Endothelial cell of umbilical vein (primary cell): ENCODE measurements at regions not wholly inside any gene's neighbourhood (a gene's known extent, or its start where the extent isn't known, plus 50 kb on each side); places are given as distances from the start of the nearest gene placed in this dataset.

Source experiments
- BruUV-seq: library from RNA; stranded (reverse); fragments of 400-500 nt; replicated peaks from 2 replicates; lab custom pipeline; 2021; lab: Mats Ljungman, UMichigan
- CTCF ChIA-PET: fragments of 300-600, 350-600 bp; sonication (Branson Sonifier 250); formaldehyde crosslinking; loops from one replicate; lab custom pipeline; 2021; ENCODE audit warnings: antibody characterized with exemption, inconsistent platforms; lab: Charles Lee
- POLR2A ChIA-PET: fragments of 300-600, 350-600 bp; sonication (Branson Sonifier 250); formaldehyde crosslinking; loops from one replicate; lab custom pipeline; 2021; ENCODE audit warnings: antibody characterized with exemption, inconsistent platforms; lab: Charles Lee
- DNase-seq: peaks from one replicate; pipeline ENCODE4 v3.0.0-alpha.2; 2011; ENCODE audit warnings: low read depth, low spot score
- FAIRE-seq: peaks from 2 replicates; lab custom pipeline; 2011; peaks lifted over from hg19 to GRCh38; lab: Jason Lieb, UNC
- H2AFZ ChIP-seq: 2 replicates; pipeline ENCODE4 v1.6.0; 2012; ENCODE audit warnings: low read depth, low read length, control low read depth, inconsistent platforms
- H3K27ac ChIP-seq: 2 replicates; pipeline ENCODE4 v1.5.1; 2011; ENCODE audit warnings: low read depth, mild to moderate bottlenecking, control low read depth, low read length, moderate library complexity; ENCODE audit not compliant: insufficient read depth
- H3K27me3 ChIP-seq, 2 experiments: 2 replicates each; pipeline versions ENCODE4 v1.6.0 to v1.6.1; 2011; ENCODE audit warnings: low read length in 2 of 2, mixed read lengths in 1 of 2; ENCODE audit not compliant: control insufficient read depth in 2 of 2, insufficient read depth in 2 of 2
- H3K36me3 ChIP-seq, 2 experiments: 2 replicates in 1 of 2; 3 replicates in 1 of 2; pipeline ENCODE4 v1.5.1; 2011; ENCODE audit warnings: low read length in 2 of 2, mild to moderate bottlenecking in 1 of 2, moderate library complexity in 1 of 2; ENCODE audit not compliant: control insufficient read depth in 2 of 2, insufficient read depth in 2 of 2; ENCODE audit errors: extremely low read depth in 1 of 2
- H3K4me1 ChIP-seq: 3 replicates; pipeline ENCODE4 v1.5.1; 2011; ENCODE audit warnings: mild to moderate bottlenecking, low read length; ENCODE audit not compliant: control insufficient read depth, insufficient read depth; ENCODE audit errors: extremely low read depth
- H3K4me2 ChIP-seq: 2 replicates; pipeline ENCODE4 v1.6.1; 2011; ENCODE audit warnings: low read length, control low read depth, mixed read lengths; ENCODE audit not compliant: insufficient read depth
- H3K4me3 ChIP-seq, 3 experiments: fragments of 200-600 bp in 1 of 3; sonication (generic), shearing (Covaris generic) in 1 of 3; replicated peaks in 1 of 3; 2 replicates each; pipeline ENCODE4 v1.5.1; 2011 to 2016; ENCODE audit warnings: control low read depth in 3 of 3, low read length in 3 of 3, mild to moderate bottlenecking in 2 of 3, inconsistent platforms in 1 of 3, low read depth in 1 of 3, moderate library complexity in 1 of 3; ENCODE audit not compliant: insufficient read depth in 1 of 3
- H3K79me2 ChIP-seq: 2 replicates; pipeline ENCODE4 v1.6.0; 2012; ENCODE audit warnings: low read length, inconsistent platforms; ENCODE audit not compliant: control insufficient read depth, insufficient read depth
- H3K9ac ChIP-seq: replicated peaks from 2 replicates; pipeline ENCODE3; 2011; ENCODE audit warnings: low read length, control low read depth; ENCODE audit not compliant: insufficient read depth; ENCODE audit errors: extremely low read depth
- H3K9me1 ChIP-seq: replicated peaks from 3 replicates; pipeline ENCODE4 v1.6.0; 2011; ENCODE audit warnings: mild to moderate bottlenecking, low read length; ENCODE audit not compliant: control insufficient read depth, insufficient read depth; ENCODE audit errors: extremely low read depth
- H3K9me3 ChIP-seq: replicated peaks from 2 replicates; pipeline ENCODE4 v1.5.1; 2012; ENCODE audit warnings: low read length, inconsistent platforms; ENCODE audit not compliant: control insufficient read depth, insufficient read depth
- H4K20me1 ChIP-seq: replicated peaks from 2 replicates; pipeline ENCODE3; 2011; ENCODE audit warnings: mild to moderate bottlenecking, low read length; ENCODE audit not compliant: control insufficient read depth, insufficient read depth; ENCODE audit errors: extremely low read depth
- CTCF ChIP-seq, 2 donors: IDR thresholded peaks; 1 replicate in 1 of 2; 2 replicates in 1 of 2; pipeline ENCODE4 v1.5.1; 2011; ENCODE audit warnings: low read length in 2 of 2, mild to moderate bottlenecking in 2 of 2, moderate library complexity in 2 of 2, control low read depth in 1 of 2, inconsistent platforms in 1 of 2, low read depth in 1 of 2; ENCODE audit not compliant: insufficient read depth in 1 of 2; ENCODE audit errors: extremely low read depth in 1 of 2
- EZH2 ChIP-seq: IDR thresholded peaks from 2 replicates; pipeline ENCODE4 v1.6.1; 2012; ENCODE audit warnings: borderline replicate concordance, low read depth, mild to moderate bottlenecking, moderate library complexity, low read length, inconsistent platforms; ENCODE audit not compliant: severe bottlenecking
- FOS ChIP-seq: IDR thresholded peaks from 2 replicates; pipeline ENCODE4 v1.6.1; 2011; ENCODE audit warnings: mild to moderate bottlenecking, low read length, moderate library complexity, borderline replicate concordance; ENCODE audit not compliant: insufficient read depth
- GATA2 ChIP-seq: IDR thresholded peaks from 2 replicates; pipeline ENCODE4 v1.7.0; 2011; ENCODE audit warnings: low read depth, mild to moderate bottlenecking, moderate library complexity, mixed read lengths, low read length; ENCODE audit not compliant: insufficient read length, insufficient read depth
- JUN ChIP-seq: IDR thresholded peaks from 2 replicates; pipeline ENCODE4 v1.6.1; 2011; ENCODE audit warnings: borderline replicate concordance, low read depth; ENCODE audit not compliant: insufficient read length, insufficient read depth
- MYC ChIP-seq: IDR thresholded peaks from one replicate; pipeline ENCODE4 v1.6.1; 2011; ENCODE audit warnings: mild to moderate bottlenecking, low read depth, low read length
- POLR2A ChIP-seq: IDR thresholded peaks from 2 replicates; pipeline ENCODE4 v1.6.1; 2012; ENCODE audit warnings: low read depth, mild to moderate bottlenecking, control low read depth, low read length
- POLR2AphosphoS5 ChIP-seq: IDR thresholded peaks from 2 replicates; pipeline ENCODE4 v1.6.1; 2012; ENCODE audit warnings: low read depth, mild to moderate bottlenecking, control low read depth, low read length, moderate library complexity; ENCODE audit not compliant: insufficient read depth
- dilution Hi-C: fragments of 300-500 bp; cut with MboI; formaldehyde crosslinking; loops from one replicate; pipeline ENCODE4 v1.15.0; 2019; ENCODE audit warnings: low sequenced_read_pairs; ENCODE audit not compliant: extremely low pct_ligation_motif_present
- intact Hi-C: fragments of 100-400 bp; cut with micrococcal nuclease; formaldehyde crosslinking; loops from one replicate; pipeline ENCODE4 v1.10.0; 2022
- TF ChIP-seq, protein P1 (sequence below): IDR thresholded peaks from 2 replicates; pipeline ENCODE4 v1.6.1; 2011; ENCODE audit not compliant: insufficient read depth, insufficient read length

GRCh38 chr3:17844236-17844635 lies 101.8 kb upstream of the TBC1D5 start:
- dilution Hi-C loops, result loop anchor here (25.0 kb wide), 1 partner anchor 407 kb away; no protein-coding TSS in a partner anchor

More at GRCh38 chr3:17844236-17844635, 101.8 kb upstream of the TBC1D5 start:
- H2AFZ ChIP-seq, result no peak overlapping the region
- no peak overlapping the region for H3K4me3 ChIP-seq
- H3K27me3 ChIP-seq, result no peaks in the 10 kb centered on the region
- FAIRE-seq (no peak), DNase-seq (no peak)
- POLR2A ChIA-PET, result no interaction called here
- intact Hi-C loops, result no loop called here
- H4K20me1 ChIP-seq, result no peaks in the 10 kb centered on the region
- no peaks in the 10 kb centered on the region for H3K36me3 ChIP-seq
- no peaks in the 10 kb centered on the region for H3K9me3 ChIP-seq
- TF ChIP-seq, protein P1, sequence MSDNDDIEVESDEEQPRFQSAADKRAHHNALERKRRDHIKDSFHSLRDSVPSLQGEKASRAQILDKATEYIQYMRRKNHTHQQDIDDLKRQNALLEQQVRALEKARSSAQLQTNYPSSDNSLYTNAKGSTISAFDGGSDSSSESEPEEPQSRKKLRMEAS, result no peak
- TF ChIP-seq GATA2, result no peak
- TF ChIP-seq JUN, result no peak
- no peak for TF ChIP-seq CTCF (IDR thresholded peaks at IDR 0.05; ENCODE audit: extremely low read depth in 1 of 2, insufficient read depth in 1 of 2, low read depth in 1 of 2, low read length in 2 of 2)
- TF ChIP-seq POLR2AphosphoS5, result no peak
- no peak for TF ChIP-seq MYC
- no peak for TF ChIP-seq EZH2
- no peak for TF ChIP-seq POLR2A
- no peak for TF ChIP-seq FOS
- no peaks in the 10 kb centered on the region for H3K9me1 ChIP-seq
- no peak overlapping the region for H3K4me2 ChIP-seq
- no peaks in the 10 kb centered on the region for H3K4me1 ChIP-seq
- H3K27ac ChIP-seq, result no peak overlapping the region
- H3K9ac ChIP-seq, result no peak overlapping the region
- BruUV-seq, result no TSS peak
- no peaks in the 10 kb centered on the region for H3K79me2 ChIP-seq
- CTCF ChIA-PET, result interaction anchor here (5.1 kb wide), 1 partner anchor 199 kb away, joined by 207 read pairs; no protein-coding TSS in a partner anchor
